ENCODE measurements at regions not wholly inside any gene's neighbourhood (a gene's known extent, or its start where the extent isn't known, plus 50 kb on each side); places are given as distances from the start of the nearest gene placed in this dataset.

DNA sequence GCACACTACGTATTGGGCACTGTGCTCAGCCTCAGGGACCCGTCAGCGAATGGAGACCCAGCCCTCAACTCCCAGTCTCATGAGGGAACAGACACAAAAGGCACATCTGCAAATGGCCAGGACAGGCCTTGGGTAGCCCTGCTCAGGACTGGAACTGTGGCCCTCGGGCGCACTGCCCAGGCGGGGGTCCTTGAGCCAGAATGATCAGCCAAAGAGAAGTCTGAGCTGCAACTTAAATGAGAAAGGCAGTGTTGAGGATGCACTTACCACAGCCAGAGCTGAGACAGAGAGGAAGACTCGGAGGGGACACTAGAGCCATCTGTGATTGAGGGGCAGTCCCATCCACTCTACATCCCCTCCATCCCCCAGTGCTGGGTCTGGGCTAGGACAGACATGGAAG, 117.3 kb downstream of the C16orf95 start:
- TF ChIP-seq POLR2A (IDR thresholded peaks at IDR 0.05; ENCODE audit: low read length) = no peak
- TF ChIP-seq GATA1 (IDR thresholded peaks at IDR 0.05; ENCODE audit: low read depth, low read length) = no peak

All from erythroblast (primary cell).